ENCODE measurements at regions not wholly inside any gene's neighbourhood (a gene's known extent, or its start where the extent isn't known, plus 50 kb on each side); places are given as distances from the start of the nearest gene placed in this dataset.

- Mint-ChIP-seq H3K4me3 (ENCODE audit: low read depth, unreplicated experiment) (no peak overlapping the region), H3K36me3 (ENCODE audit: insufficient read depth, unreplicated experiment) (no peaks in the 10 kb centered on the region), H3K9me3 (ENCODE audit: low read depth, unreplicated experiment) (no peaks in the 10 kb centered on the region), H3K27me3 (ENCODE audit: unreplicated experiment) (no peaks in the 10 kb centered on the region), H3K4me1 (ENCODE audit: low read depth, unreplicated experiment) (no peaks in the 10 kb centered on the region), H3K27ac (ENCODE audit: unreplicated experiment) (no peak overlapping the region)
- CTCF ChIA-PET: no interaction called here
- TF ChIP-seq CTCF (IDR thresholded peaks at IDR 0.05; ENCODE audit: unreplicated experiment): no peak
- intact Hi-C loops (cut with micrococcal nuclease; ENCODE audit: unreplicated experiment): no loop called here
- no peak for DNase-seq
- BruUV-seq (replicated peaks): no TSS peak
Measured at GRCh38 chr16:51464996-51465395, 313.9 kb upstream of the SALL1 start.

DNA sequence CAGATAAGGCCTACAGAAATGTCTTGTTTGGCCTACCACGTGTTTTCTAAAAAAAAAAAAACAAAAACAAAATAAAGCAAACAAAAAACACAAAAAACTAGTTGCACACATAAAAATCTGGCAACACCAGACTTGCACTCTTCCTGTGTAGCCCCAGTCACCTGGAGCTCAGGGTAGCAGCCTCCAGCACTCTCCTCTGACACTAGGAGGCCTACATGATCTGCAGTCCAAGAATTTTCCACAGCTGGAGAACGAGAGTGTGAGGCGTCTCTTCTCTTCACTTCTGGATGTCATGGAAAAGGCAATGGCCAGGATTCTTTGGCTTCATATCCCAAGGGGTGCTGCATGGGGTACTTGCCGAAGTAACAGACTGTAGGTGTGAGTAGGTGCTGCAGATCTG lies 310.2 kb upstream of the SALL1 start:
- no peaks in the 10 kb centered on the region for H3K27me3 Mint-ChIP-seq (ENCODE audit: unreplicated experiment)
- H3K4me3 Mint-ChIP-seq (ENCODE audit: low read depth, unreplicated experiment): no peak overlapping the region
- CTCF ChIA-PET: no interaction called here
- H3K36me3 Mint-ChIP-seq (ENCODE audit: insufficient read depth, unreplicated experiment): no peaks in the 10 kb centered on the region
- TF ChIP-seq CTCF (IDR thresholded peaks at IDR 0.05; ENCODE audit: unreplicated experiment): no peak
- no TSS peak for BruUV-seq (replicated peaks)
- intact Hi-C loops (cut with micrococcal nuclease; ENCODE audit: unreplicated experiment): no loop called here
- H3K27ac Mint-ChIP-seq (ENCODE audit: unreplicated experiment): no peak overlapping the region
- no peaks in the 10 kb centered on the region for H3K9me3 Mint-ChIP-seq (ENCODE audit: low read depth, unreplicated experiment)
- DNase-seq: no peak
- no peaks in the 10 kb centered on the region for H3K4me1 Mint-ChIP-seq (ENCODE audit: low read depth, unreplicated experiment)

GRCh38 chr16:51458356-51459140 lies 307.5 kb upstream of the SALL1 start:
- no peak for DNase-seq
- TF ChIP-seq CTCF (IDR thresholded peaks at IDR 0.05; ENCODE audit: unreplicated experiment): no peak
- Mint-ChIP-seq H3K9me3 (ENCODE audit: low read depth, unreplicated experiment) (no peaks in the 10 kb centered on the region), H3K4me1 (ENCODE audit: low read depth, unreplicated experiment) (no peaks in the 10 kb centered on the region), H3K27me3 (ENCODE audit: unreplicated experiment) (no peaks in the 10 kb centered on the region), H3K36me3 (ENCODE audit: insufficient read depth, unreplicated experiment) (no peaks in the 10 kb centered on the region), H3K4me3 (ENCODE audit: low read depth, unreplicated experiment) (no peak overlapping the region), H3K27ac (ENCODE audit: unreplicated experiment) (no peak overlapping the region)
- intact Hi-C loops (cut with micrococcal nuclease; ENCODE audit: unreplicated experiment): no loop called here
- BruUV-seq (replicated peaks): no TSS peak
- CTCF ChIA-PET: no interaction called here

- H3K4me1 Mint-ChIP-seq (ENCODE audit: low read depth, unreplicated experiment): peaks cover 5% of the 10 kb centered on the region
- H3K4me3 Mint-ChIP-seq (ENCODE audit: low read depth, unreplicated experiment): no peak overlapping the region
- TF ChIP-seq CTCF (IDR thresholded peaks at IDR 0.05; ENCODE audit: unreplicated experiment): no peak
- H3K9me3 Mint-ChIP-seq (ENCODE audit: low read depth, unreplicated experiment): no peaks in the 10 kb centered on the region
- H3K27ac Mint-ChIP-seq (ENCODE audit: unreplicated experiment): no peak overlapping the region
- H3K36me3 Mint-ChIP-seq (ENCODE audit: insufficient read depth, unreplicated experiment): no peaks in the 10 kb centered on the region
- intact Hi-C loops (cut with micrococcal nuclease; ENCODE audit: unreplicated experiment): no loop called here
- DNase-seq: no peak
- no peaks in the 10 kb centered on the region for H3K27me3 Mint-ChIP-seq (ENCODE audit: unreplicated experiment)
- CTCF ChIA-PET: no interaction called here
- BruUV-seq (replicated peaks): no TSS peak
Measured at GRCh38 chr16:51457775-51458174, 306.7 kb upstream of the SALL1 start.

Measured in Calu3 (cell line).